ENCODE measurements at regions not wholly inside any gene's neighbourhood (a gene's known extent, or its start where the extent isn't known, plus 50 kb on each side); places are given as distances from the start of the nearest gene placed in this dataset.

DNA sequence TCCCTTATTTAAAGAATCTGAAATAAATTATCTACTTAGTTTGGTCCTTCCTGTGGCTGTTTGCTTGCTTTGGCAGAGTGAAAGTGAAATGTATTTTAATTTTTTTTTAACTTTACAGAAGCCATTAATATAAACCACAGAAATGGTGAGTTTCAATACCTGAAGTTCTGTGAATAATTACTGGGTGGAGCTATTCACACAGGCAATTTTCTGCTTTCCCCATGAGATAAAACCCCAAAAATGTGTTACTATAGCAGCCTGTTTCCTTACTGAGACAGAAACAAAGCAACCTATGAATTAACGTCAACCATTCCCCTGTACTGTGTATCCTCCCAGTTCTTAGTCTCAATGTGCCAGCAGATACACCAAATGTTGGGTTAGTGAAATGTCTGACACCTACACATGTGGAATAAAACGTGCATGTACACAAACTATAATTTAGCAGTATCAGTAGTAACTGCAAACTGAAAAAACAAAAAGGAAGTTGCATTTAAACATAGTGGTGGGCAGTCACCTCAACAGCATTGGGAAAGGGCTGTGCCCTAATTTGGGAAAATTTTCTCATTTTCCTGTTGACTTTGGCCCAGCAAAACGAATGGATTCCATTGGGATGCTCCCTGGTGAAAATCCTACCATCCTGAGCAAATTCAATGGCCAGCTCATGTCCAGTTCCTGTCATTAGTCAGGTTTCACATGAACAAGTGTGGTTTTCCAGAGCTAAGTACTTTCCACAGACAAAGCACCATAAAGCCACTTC lies 73.1 kb upstream of the RMDN2 start:
- TF ChIP-seq, protein P1, sequence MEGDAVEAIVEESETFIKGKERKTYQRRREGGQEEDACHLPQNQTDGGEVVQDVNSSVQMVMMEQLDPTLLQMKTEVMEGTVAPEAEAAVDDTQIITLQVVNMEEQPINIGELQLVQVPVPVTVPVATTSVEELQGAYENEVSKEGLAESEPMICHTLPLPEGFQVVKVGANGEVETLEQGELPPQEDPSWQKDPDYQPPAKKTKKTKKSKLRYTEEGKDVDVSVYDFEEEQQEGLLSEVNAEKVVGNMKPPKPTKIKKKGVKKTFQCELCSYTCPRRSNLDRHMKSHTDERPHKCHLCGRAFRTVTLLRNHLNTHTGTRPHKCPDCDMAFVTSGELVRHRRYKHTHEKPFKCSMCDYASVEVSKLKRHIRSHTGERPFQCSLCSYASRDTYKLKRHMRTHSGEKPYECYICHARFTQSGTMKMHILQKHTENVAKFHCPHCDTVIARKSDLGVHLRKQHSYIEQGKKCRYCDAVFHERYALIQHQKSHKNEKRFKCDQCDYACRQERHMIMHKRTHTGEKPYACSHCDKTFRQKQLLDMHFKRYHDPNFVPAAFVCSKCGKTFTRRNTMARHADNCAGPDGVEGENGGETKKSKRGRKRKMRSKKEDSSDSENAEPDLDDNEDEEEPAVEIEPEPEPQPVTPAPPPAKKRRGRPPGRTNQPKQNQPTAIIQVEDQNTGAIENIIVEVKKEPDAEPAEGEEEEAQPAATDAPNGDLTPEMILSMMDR (IDR thresholded peaks at IDR 0.05): no peak
- TF ChIP-seq POLR2AphosphoS5 (IDR thresholded peaks at IDR 0.05): no peak

Measured in transverse colon (tissue), 4 donors.